HEK293 (cell line): ENCODE measurements at regions not wholly inside any gene's neighbourhood (a gene's known extent, or its start where the extent isn't known, plus 50 kb on each side); places are given as distances from the start of the nearest gene placed in this dataset.

Source experiments
- CTCF ChIP-seq: fragments of 450-650 bp; formaldehyde crosslinking; IDR thresholded peaks from 2 replicates; pipeline ENCODE4 v1.5.1; 2016; ENCODE audit warnings: missing biosample characterization, missing genetic modification characterization
- SP2 ChIP-seq: fragments of 450-650 bp; formaldehyde crosslinking; IDR thresholded peaks from 2 replicates; pipeline ENCODE4 v1.5.1; 2016; ENCODE audit warnings: missing biosample characterization, missing genetic modification characterization
- YY2 ChIP-seq: fragments of 450-650 bp; formaldehyde crosslinking; IDR thresholded peaks from 2 replicates; pipeline ENCODE4 v1.5.1; 2016; ENCODE audit warnings: missing biosample characterization, missing genetic modification characterization
- ZBTB11 ChIP-seq: fragments of 450-650 bp; formaldehyde crosslinking; conservative IDR thresholded peaks from 2 replicates; pipeline ENCODE4 v1.5.1; 2016; ENCODE audit warnings: low read depth, missing biosample characterization, missing genetic modification characterization
- ZNF157 ChIP-seq: fragments of 450-650 bp; formaldehyde crosslinking; IDR thresholded peaks from 2 replicates; pipeline ENCODE4 v1.5.1; 2016; ENCODE audit warnings: missing biosample characterization, missing genetic modification characterization
- ZNF274 ChIP-seq, 2 experiments: fragments of 200-500 bp in 1 of 2; fragments of 450-650 bp in 1 of 2; sonication (Bioruptor generic) in 1 of 2; formaldehyde crosslinking in 1 of 2; IDR thresholded peaks; 2 replicates each; pipeline versions ENCODE4 v1.5.1 to v1.6.1; 2014 to 2016; ENCODE audit warnings: borderline replicate concordance in 1 of 2, inconsistent platforms in 1 of 2, low read length in 1 of 2, missing biosample characterization in 1 of 2, missing genetic modification characterization in 1 of 2
- ZNF292 ChIP-seq: fragments of 450-650 bp; formaldehyde crosslinking; IDR thresholded peaks from 2 replicates; pipeline ENCODE4 v1.5.1; 2016; ENCODE audit warnings: low read depth, missing biosample characterization, missing genetic modification characterization, borderline replicate concordance
- ZNF561 ChIP-seq: fragments of 450-650 bp; IDR thresholded peaks from 2 replicates; pipeline ENCODE4 v1.5.1; 2018; ENCODE audit warnings: missing biosample characterization, missing genetic modification characterization, borderline replicate concordance

- no peak for TF ChIP-seq ZBTB11 (tag by site-specific recombination)
- no peak for TF ChIP-seq ZNF292 (tag by site-specific recombination)
- TF ChIP-seq ZNF157 (tag by site-specific recombination) = no peak
- no peak for TF ChIP-seq ZNF274 (IDR thresholded peaks at IDR 0.05; ENCODE audit: low read length)
- no peak for TF ChIP-seq ZNF274 (tag by site-specific recombination; IDR thresholded peaks at IDR 0.05; ENCODE audit: borderline replicate concordance)
- TF ChIP-seq CTCF (tag by site-specific recombination) = 0 out of 2 replicates have a peak, but pooled peaks have one; percentile 8
- TF ChIP-seq ZNF561 (tag by site-specific recombination) = no peak
- no peak for TF ChIP-seq SP2 (tag by site-specific recombination)
- no peak for TF ChIP-seq YY2
Measured at GRCh38 chr1:228906223-228906860, 171.1 kb downstream of the RHOU start.
